ENCODE measurements at regions not wholly inside any gene's neighbourhood (a gene's known extent, or its start where the extent isn't known, plus 50 kb on each side); places are given as distances from the start of the nearest gene placed in this dataset.

- no peaks in the 10 kb centered on the region for H3K36me3 ChIP-seq (ENCODE audit: control insufficient read depth in 2 of 3, insufficient read depth in 3 of 3, low read length in 3 of 3)
- FAIRE-seq (no peak), DNase-seq (peak in 1 of 5 donors; percentile 35)
- H3K9me3 ChIP-seq (ENCODE audit: control insufficient read depth in 2 of 3, insufficient read depth in 1 of 3, low read length in 3 of 3) = no peaks in the 10 kb centered on the region
- H3K27ac ChIP-seq (ENCODE audit: low read depth in 2 of 2, low read length in 2 of 2) = no peak overlapping the region
- H3K4me3 ChIP-seq (ENCODE audit: low read length in 3 of 3) = no peak overlapping the region
- intact Hi-C loops (cut with DNase I) = loop anchor here (5.0 kb wide), 1 partner anchor 320 kb away; no protein-coding TSS in a partner anchor
- no peaks in the 10 kb centered on the region for H3K4me1 ChIP-seq (ENCODE audit: control insufficient read depth in 2 of 3, insufficient read depth in 2 of 3, low read depth in 1 of 3, low read length in 3 of 3)
- H3K27me3 ChIP-seq (ENCODE audit: control insufficient read depth, insufficient read depth, low read length) = no peaks in the 10 kb centered on the region
- TF ChIP-seq, protein P1, sequence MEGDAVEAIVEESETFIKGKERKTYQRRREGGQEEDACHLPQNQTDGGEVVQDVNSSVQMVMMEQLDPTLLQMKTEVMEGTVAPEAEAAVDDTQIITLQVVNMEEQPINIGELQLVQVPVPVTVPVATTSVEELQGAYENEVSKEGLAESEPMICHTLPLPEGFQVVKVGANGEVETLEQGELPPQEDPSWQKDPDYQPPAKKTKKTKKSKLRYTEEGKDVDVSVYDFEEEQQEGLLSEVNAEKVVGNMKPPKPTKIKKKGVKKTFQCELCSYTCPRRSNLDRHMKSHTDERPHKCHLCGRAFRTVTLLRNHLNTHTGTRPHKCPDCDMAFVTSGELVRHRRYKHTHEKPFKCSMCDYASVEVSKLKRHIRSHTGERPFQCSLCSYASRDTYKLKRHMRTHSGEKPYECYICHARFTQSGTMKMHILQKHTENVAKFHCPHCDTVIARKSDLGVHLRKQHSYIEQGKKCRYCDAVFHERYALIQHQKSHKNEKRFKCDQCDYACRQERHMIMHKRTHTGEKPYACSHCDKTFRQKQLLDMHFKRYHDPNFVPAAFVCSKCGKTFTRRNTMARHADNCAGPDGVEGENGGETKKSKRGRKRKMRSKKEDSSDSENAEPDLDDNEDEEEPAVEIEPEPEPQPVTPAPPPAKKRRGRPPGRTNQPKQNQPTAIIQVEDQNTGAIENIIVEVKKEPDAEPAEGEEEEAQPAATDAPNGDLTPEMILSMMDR (IDR thresholded peaks at IDR 0.05; ENCODE audit: borderline replicate concordance, extremely low read depth, insufficient read depth) = no peak
- H3K9ac ChIP-seq (ENCODE audit: low read length in 3 of 3) = no peak overlapping the region
Observed at GRCh38 chr1:115142616-115143015, 53.3 kb upstream of the TSPAN2 start.

- intact Hi-C loops (cut with DNase I) = loop anchor here (5.0 kb wide), 1 partner anchor 321 kb away; no protein-coding TSS in a partner anchor
- Histone ChIP-seq H3K9me3 (ENCODE audit: control insufficient read depth in 2 of 3, insufficient read depth in 1 of 3, low read length in 3 of 3) (no peaks in the 10 kb centered on the region), H3K36me3 (ENCODE audit: control insufficient read depth in 2 of 3, insufficient read depth in 3 of 3, low read length in 3 of 3) (no peaks in the 10 kb centered on the region), H3K4me1 (ENCODE audit: control insufficient read depth in 2 of 3, insufficient read depth in 2 of 3, low read depth in 1 of 3, low read length in 3 of 3) (no peaks in the 10 kb centered on the region), H3K27ac (ENCODE audit: low read depth in 2 of 2, low read length in 2 of 2) (no peak overlapping the region), H3K27me3 (ENCODE audit: control insufficient read depth, insufficient read depth, low read length) (no peaks in the 10 kb centered on the region), H3K9ac (ENCODE audit: low read length in 3 of 3) (no peak overlapping the region), H3K4me3 (ENCODE audit: low read length in 3 of 3) (no peak overlapping the region)
- TF ChIP-seq, protein P1 (IDR thresholded peaks at IDR 0.05; ENCODE audit: borderline replicate concordance, extremely low read depth, insufficient read depth) = no peak
- no peak for DNase-seq
- no peak for FAIRE-seq
Observed at GRCh38 chr1:115141145-115141454, 51.8 kb upstream of the TSPAN2 start.

DNA sequence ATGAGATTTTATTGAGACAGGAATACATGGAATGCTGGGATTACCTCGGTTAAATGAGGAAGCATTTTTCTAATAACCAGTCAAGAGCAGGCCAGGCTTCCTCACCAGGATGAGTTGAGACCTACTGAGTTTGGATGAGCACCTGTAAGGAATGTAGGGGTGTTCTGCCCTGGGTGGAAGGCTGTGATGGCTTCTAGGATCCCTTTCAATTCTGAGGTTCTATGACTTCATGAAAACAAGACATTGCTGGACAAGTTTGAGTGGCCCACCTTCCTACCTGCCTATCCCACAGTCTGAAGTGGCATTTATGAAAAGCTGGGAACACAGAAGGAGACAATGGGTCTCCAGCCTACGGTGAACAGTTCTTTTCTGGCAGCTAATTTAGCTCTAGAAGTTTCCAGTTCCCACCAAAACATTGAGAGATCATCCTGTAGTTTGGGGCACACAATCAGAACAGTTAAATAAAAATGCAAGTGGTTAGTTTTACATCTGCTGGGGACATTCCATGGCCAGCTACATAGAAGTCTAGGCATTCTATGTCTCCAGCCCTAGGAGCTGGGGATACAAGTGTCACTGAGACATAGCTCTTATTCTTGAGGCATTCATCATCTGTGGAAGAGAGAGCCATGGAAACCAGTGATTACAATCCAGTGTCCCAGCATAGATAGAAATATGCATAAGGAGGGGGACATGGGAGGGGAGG is 51.3 kb upstream of the TSPAN2 start:
- H3K4me3 ChIP-seq (ENCODE audit: low read length in 3 of 3) = no peak overlapping the region
- DNase-seq (no peak), FAIRE-seq (no peak)
- no peaks in the 10 kb centered on the region for H3K27me3 ChIP-seq (ENCODE audit: control insufficient read depth, insufficient read depth, low read length)
- TF ChIP-seq, protein P1 (IDR thresholded peaks at IDR 0.05; ENCODE audit: borderline replicate concordance, extremely low read depth, insufficient read depth) = no peak
- no peaks in the 10 kb centered on the region for H3K4me1 ChIP-seq (ENCODE audit: control insufficient read depth in 2 of 3, insufficient read depth in 2 of 3, low read depth in 1 of 3, low read length in 3 of 3)
- H3K36me3 ChIP-seq (ENCODE audit: control insufficient read depth in 2 of 3, insufficient read depth in 3 of 3, low read length in 3 of 3) = no peaks in the 10 kb centered on the region
- no peak overlapping the region for H3K9ac ChIP-seq (ENCODE audit: low read length in 3 of 3)
- intact Hi-C loops (cut with DNase I) = loop anchor here (5.0 kb wide), 1 partner anchor 322 kb away; no protein-coding TSS in a partner anchor
- H3K9me3 ChIP-seq (ENCODE audit: control insufficient read depth in 2 of 3, insufficient read depth in 1 of 3, low read length in 3 of 3) = no peaks in the 10 kb centered on the region
- no peak overlapping the region for H3K27ac ChIP-seq (ENCODE audit: low read depth in 2 of 2, low read length in 2 of 2)

GRCh38 chr1:115139381-115139780 is 50.1 kb upstream of the TSPAN2 start:
- Histone ChIP-seq H3K4me1 (ENCODE audit: control insufficient read depth in 2 of 3, insufficient read depth in 2 of 3, low read depth in 1 of 3, low read length in 3 of 3) (no peaks in the 10 kb centered on the region), H3K27ac (ENCODE audit: low read depth in 2 of 2, low read length in 2 of 2) (no peak overlapping the region), H3K4me3 (ENCODE audit: low read length in 3 of 3) (no peak overlapping the region), H3K9ac (ENCODE audit: low read length in 3 of 3) (no peak overlapping the region), H3K36me3 (ENCODE audit: control insufficient read depth in 2 of 3, insufficient read depth in 3 of 3, low read length in 3 of 3) (no peaks in the 10 kb centered on the region), H3K27me3 (ENCODE audit: control insufficient read depth, insufficient read depth, low read length) (no peaks in the 10 kb centered on the region), H3K9me3 (ENCODE audit: control insufficient read depth in 2 of 3, insufficient read depth in 1 of 3, low read length in 3 of 3) (no peaks in the 10 kb centered on the region)
- DNase-seq (peak in 1 of 5 donors; percentile 61), FAIRE-seq (no peak)
- TF ChIP-seq, protein P1 (IDR thresholded peaks at IDR 0.05; ENCODE audit: borderline replicate concordance, extremely low read depth, insufficient read depth) = no peak
- intact Hi-C loops (cut with DNase I) = no loop called here

All from kidney (tissue), 13 donors.